Skeletal muscle tissue (tissue), 3 donors: ENCODE measurements at regions not wholly inside any gene's neighbourhood (a gene's known extent, or its start where the extent isn't known, plus 50 kb on each side); places are given as distances from the start of the nearest gene placed in this dataset.

Experiments
- H3K27ac ChIP-seq: one replicate; pipeline ENCODE4 v1.7.0; 2013; ENCODE audit warnings: mild to moderate bottlenecking, low read depth, low read length, inconsistent platforms
- H3K27me3 ChIP-seq, 3 donors: one replicate each; pipeline ENCODE4 v1.7.0; 2013; ENCODE audit warnings: low read length in 3 of 3; ENCODE audit not compliant: control insufficient read depth in 3 of 3, insufficient read depth in 3 of 3
- H3K36me3 ChIP-seq, 3 donors: one replicate each; pipeline ENCODE4 v1.7.0; 2013; ENCODE audit warnings: low read length in 3 of 3; ENCODE audit not compliant: control insufficient read depth in 3 of 3, insufficient read depth in 3 of 3
- H3K4me1 ChIP-seq, 3 donors: one replicate each; pipeline ENCODE4 v1.7.0; 2013; ENCODE audit warnings: low read length in 3 of 3, mild to moderate bottlenecking in 3 of 3; ENCODE audit not compliant: control insufficient read depth in 3 of 3, insufficient read depth in 3 of 3
- H3K4me3 ChIP-seq, 3 donors: one replicate each; pipeline ENCODE4 v1.7.0; 2013; ENCODE audit warnings: low read length in 3 of 3
- H3K9ac ChIP-seq, 3 donors: one replicate each; pipeline ENCODE4 v1.7.0; 2013; ENCODE audit warnings: low read length in 3 of 3, mild to moderate bottlenecking in 3 of 3, moderate library complexity in 2 of 3, low read depth in 1 of 3
- H3K9me3 ChIP-seq, 3 donors: one replicate each; pipeline ENCODE4 v1.7.0; 2013; ENCODE audit warnings: low read length in 3 of 3; ENCODE audit not compliant: control insufficient read depth in 3 of 3
- donor health status: Osteomylitis.

DNA sequence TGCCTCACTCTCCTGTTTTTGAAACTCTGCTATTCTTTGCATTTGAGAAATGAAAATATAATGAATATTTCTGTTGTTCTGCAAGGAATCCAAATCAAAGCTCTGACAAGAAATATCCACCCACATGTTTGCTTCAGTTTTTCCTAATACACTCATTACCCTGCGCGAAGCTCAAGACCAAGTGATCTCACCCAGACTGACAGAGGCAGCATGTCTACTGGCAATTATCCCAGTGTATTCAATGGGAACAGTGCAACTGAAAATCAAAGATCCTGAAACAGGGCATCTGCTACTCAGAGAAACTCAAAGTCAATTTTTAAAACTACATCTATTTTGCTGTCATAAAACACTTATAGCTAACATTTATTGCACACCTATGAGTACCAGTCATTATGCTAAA lies 321.0 kb upstream of the LRRC7 start:
- H3K36me3 ChIP-seq: no peaks in the 10 kb centered on the region
- H3K9me3 ChIP-seq: no peaks in the 10 kb centered on the region
- no peak overlapping the region for H3K4me3 ChIP-seq
- H3K4me1 ChIP-seq: no peaks in the 10 kb centered on the region
- no peak overlapping the region for H3K27ac ChIP-seq
- no peaks in the 10 kb centered on the region for H3K27me3 ChIP-seq
- no peak overlapping the region for H3K9ac ChIP-seq

DNA sequence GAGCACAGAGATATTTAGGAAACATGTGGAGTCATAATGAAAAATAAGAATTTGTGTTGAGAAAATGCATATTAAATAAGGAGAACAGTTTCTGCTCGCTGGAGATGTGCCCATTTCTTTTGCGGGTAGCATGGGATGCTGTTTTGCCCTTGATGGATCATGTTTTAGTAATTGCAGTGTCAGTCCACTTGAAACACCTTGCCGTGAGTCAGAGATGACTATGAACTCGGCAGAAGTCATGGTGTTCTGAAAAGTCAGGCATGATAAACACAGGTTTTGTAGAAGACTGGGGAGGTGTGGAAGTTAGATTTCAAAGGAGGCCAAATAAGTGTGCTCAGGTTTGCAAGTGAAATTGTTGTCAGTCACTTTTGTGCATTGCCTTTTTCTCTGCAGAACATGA lies 315.0 kb upstream of the LRRC7 start:
- Histone ChIP-seq H3K27ac (no peak overlapping the region), H3K9me3 (no peaks in the 10 kb centered on the region), H3K36me3 (no peaks in the 10 kb centered on the region), H3K27me3 (no peaks in the 10 kb centered on the region), H3K4me1 (no peaks in the 10 kb centered on the region), H3K4me3 (no peak overlapping the region), H3K9ac (no peak overlapping the region)

DNA sequence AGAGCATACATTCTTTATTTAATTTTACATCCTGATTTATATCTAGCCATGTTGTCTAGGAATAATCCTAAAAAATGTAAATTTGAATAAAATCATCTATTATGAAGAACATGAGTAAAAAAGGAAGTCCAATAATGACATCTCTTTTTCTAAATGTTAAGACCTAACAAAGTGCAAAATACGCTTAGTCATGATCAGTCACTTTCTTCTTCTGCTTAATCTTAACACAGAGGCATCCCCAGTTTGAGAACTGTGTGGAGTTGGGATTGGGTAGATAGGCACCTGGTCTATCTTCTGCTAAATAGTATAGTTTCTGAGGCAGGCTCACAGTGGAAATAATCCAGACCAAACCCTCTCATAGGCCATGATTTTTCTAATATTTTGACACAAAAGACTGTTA lies 311.7 kb upstream of the LRRC7 start:
- Histone ChIP-seq H3K36me3 (no peaks in the 10 kb centered on the region), H3K9me3 (no peaks in the 10 kb centered on the region), H3K27ac (no peak overlapping the region), H3K4me1 (no peaks in the 10 kb centered on the region), H3K4me3 (no peak overlapping the region), H3K27me3 (no peaks in the 10 kb centered on the region), H3K9ac (no peak overlapping the region)

DNA sequence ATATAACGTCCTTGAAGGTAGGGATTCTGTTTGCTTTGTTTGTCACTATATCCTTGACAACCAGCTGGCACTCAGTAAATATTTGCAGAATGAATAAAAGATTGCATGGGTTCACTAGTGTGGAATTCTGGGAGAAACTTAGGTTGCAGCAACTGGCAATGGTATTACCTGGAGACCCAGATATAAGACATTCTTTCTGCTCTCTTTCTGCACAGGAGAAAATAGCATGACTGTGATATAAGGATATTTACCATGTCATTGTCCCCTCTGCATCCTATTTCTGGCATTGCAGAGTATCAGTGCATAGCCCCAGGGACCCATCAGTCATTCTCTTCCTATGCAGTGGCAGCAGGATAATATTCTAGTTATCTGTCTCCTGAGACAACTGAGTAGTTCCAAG lies 308.9 kb upstream of the LRRC7 start:
- H3K4me1 ChIP-seq: no peaks in the 10 kb centered on the region
- no peaks in the 10 kb centered on the region for H3K9me3 ChIP-seq
- no peaks in the 10 kb centered on the region for H3K27me3 ChIP-seq

DNA sequence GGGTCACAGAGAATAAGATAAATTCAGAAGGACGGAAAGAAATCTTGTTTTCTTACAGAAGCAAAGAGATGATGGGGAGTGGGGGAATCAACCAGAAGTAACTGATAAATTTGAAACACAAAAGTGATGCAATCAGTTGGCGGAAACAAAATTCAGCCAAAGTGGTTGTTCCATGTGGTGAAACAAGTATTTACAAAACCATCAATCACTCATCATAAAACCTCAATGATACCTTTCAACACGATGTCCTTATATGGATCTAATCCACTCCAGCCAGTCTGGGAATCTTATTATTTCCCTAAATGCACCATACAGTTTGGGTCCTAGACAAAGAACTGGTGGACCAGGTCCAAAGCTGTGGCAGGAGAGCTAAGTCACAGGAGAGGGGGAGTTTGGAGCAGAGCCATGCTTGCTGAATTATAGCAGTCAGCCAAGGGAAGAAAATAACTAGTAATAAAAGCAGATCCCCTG lies 303.8 kb upstream of the LRRC7 start:
- Histone ChIP-seq H3K36me3 (no peaks in the 10 kb centered on the region), H3K27ac (no peak overlapping the region), H3K27me3 (no peaks in the 10 kb centered on the region), H3K9me3 (no peaks in the 10 kb centered on the region), H3K4me1 (peaks cover 0 to 5% (median 0%) of the 10 kb centered on the region in 3 donors), H3K4me3 (no peak overlapping the region), H3K9ac (no peak overlapping the region)

More for the DNA sequence above, 308.9 kb upstream of the LRRC7 start:
- Histone ChIP-seq H3K36me3 (no peaks in the 10 kb centered on the region), H3K4me3 (no peak overlapping the region), H3K9ac (no peak overlapping the region), H3K27ac (no peak overlapping the region)

DNA sequence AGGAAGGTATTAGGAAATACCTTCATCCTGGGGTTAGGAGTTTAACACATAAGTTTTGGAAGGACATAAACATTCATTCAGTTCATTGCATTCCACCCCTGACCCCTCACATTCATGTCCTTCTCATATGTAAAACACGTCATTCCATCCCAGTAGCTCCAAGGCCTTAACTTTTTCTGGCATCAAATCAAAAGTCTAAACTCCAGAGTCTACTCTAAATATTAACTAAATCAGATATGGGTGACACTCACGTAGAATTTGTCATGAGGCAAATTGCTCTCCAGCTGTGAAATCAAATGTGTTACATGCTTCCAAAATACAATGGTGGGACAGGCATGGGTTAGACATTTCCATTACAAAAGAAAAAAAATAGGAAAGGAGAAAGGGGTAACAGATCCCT lies 298.2 kb upstream of the LRRC7 start:
- Histone ChIP-seq H3K4me1 (no peaks in the 10 kb centered on the region), H3K27ac (no peak overlapping the region), H3K4me3 (no peak overlapping the region), H3K9me3 (no peaks in the 10 kb centered on the region), H3K36me3 (no peaks in the 10 kb centered on the region), H3K27me3 (no peaks in the 10 kb centered on the region), H3K9ac (no peak overlapping the region)

DNA sequence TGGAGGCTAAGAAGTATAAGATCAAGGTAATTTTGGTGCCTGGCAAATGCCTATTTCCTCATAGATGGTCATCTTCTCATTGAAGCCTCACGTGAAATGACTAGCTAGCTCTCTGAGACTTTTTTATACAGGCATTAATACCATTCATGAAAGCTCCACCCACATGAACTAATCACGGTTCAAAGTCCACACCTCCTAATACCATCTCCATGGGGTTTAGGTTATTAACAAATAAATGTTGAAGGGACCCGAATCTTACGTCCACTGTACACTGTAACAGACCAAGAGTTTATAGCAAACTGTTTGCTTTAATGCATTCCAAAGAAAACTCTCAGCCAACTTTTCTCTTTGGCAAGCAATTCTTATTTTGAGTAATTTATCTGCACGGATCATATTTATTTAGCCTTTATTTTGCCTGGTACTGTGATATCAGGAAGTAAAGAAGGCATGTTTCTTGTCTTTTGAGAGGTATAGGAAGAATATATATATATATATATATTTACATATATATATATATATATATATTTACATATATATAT lies 296.1 kb upstream of the LRRC7 start:
- Histone ChIP-seq H3K9me3 (no peaks in the 10 kb centered on the region), H3K4me3 (no peak overlapping the region), H3K36me3 (no peaks in the 10 kb centered on the region), H3K27ac (no peak overlapping the region), H3K27me3 (no peaks in the 10 kb centered on the region), H3K9ac (no peak overlapping the region), H3K4me1 (no peaks in the 10 kb centered on the region)

DNA sequence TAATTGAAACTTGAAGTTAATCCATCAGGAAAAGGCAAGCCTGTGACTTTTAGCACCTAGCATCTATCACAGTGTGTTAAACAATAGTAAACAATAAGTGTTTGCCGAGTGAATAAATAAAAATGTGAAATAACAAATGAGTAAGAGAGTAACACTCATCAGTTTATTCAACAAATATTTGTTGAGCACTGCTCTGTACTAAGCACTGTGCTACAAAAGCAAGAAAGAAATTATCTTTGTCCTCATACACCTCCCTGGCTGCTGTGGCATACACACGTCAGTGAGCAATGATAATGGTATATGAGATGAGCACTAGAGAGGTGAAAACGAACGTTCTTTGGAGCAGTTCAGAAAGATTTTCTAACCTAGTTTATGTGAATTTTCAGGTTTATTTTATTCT lies 295.0 kb upstream of the LRRC7 start:
- Histone ChIP-seq H3K4me3 (no peak overlapping the region), H3K9ac (no peak overlapping the region), H3K36me3 (no peaks in the 10 kb centered on the region), H3K27me3 (no peaks in the 10 kb centered on the region), H3K9me3 (no peaks in the 10 kb centered on the region), H3K4me1 (no peaks in the 10 kb centered on the region), H3K27ac (no peak overlapping the region)

DNA sequence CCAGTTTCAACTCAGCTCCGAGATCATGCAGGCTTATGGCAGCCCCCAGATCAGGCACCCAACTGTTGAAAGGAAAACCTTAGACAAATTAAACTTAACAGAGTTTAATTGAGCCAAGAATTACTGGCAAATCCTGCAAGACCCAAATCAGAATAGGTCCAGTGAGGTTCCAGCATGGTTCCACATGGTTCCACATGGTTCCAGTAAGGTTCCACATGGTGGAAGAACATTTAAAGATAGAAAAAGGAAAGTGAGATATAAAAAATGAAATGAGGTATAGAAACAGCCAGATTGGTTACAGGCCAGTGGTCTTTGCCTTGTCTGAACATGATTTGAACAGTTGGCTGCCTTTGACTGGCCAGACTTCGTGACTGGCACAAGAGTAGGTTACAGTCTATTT lies 288.8 kb upstream of the LRRC7 start:
- Histone ChIP-seq H3K9ac (no peak overlapping the region), H3K27me3 (no peaks in the 10 kb centered on the region), H3K9me3 (no peaks in the 10 kb centered on the region), H3K4me1 (no peaks in the 10 kb centered on the region), H3K27ac (no peak overlapping the region), H3K36me3 (no peaks in the 10 kb centered on the region), H3K4me3 (no peak overlapping the region)

DNA sequence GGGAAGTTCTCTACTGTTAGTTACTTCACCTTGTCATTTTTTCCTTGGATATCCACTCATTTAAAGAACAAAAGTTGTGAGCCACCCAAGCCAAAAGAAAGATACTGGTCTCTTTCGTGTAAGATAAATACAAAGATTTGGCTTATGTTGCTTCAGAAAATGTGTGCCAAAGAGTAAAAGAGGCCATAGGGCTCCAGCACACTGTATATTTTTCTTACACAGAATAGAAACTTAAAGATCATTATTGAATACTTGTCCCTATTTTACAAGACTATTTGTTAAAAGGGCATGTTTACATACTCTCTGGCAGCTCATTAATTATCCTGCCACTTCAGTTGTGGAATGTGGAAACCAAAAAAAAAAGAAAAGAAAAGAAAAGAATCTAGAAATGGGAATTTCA lies 284.2 kb upstream of the LRRC7 start:
- Histone ChIP-seq H3K9ac (no peak overlapping the region), H3K4me3 (no peak overlapping the region), H3K36me3 (no peaks in the 10 kb centered on the region), H3K27me3 (no peaks in the 10 kb centered on the region), H3K27ac (no peak overlapping the region), H3K4me1 (no peaks in the 10 kb centered on the region), H3K9me3 (no peaks in the 10 kb centered on the region)

DNA sequence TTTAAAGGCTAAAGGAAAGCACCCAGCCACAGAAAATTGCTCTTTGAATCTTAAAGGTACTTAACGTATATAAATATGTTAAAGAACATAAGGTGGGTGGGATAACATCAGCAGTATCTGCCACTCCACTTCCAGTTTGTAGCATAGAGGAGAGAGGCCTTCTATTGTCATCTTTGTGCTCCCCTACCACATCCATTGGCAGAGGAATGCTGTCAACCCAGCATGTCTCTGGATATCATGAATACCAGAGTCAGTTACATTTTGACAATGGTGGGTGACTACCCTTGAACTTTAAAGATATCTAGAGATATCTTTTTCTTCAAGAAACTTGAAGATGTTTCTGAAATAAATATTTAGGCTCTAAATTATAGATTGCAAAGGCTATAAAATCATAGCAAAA lies 283.2 kb upstream of the LRRC7 start:
- Histone ChIP-seq H3K4me1 (no peaks in the 10 kb centered on the region), H3K4me3 (no peak overlapping the region), H3K9ac (no peak overlapping the region), H3K27ac (no peak overlapping the region), H3K36me3 (no peaks in the 10 kb centered on the region), H3K9me3 (no peaks in the 10 kb centered on the region), H3K27me3 (no peaks in the 10 kb centered on the region)
